Heart left ventricle (tissue), 16 donors: ENCODE measurements at regions not wholly inside any gene's neighbourhood (a gene's known extent, or its start where the extent isn't known, plus 50 kb on each side); places are given as distances from the start of the nearest gene placed in this dataset.

Experiments used
- ATAC-seq, 4 donors: fragments of 200-7000 bp; cut with Tn5 transposase; one replicate each; pipeline ENCODE4 v1.9.1; 2020 to 2022; ENCODE audit warnings: moderate library complexity in 4 of 4, mild to moderate bottlenecking in 3 of 4, moderate number of reproducible peaks in 1 of 4
- DNase-seq, 5 donors: peaks; one replicate each; pipeline ENCODE4 v3.0.0-alpha.2; 2020
- H3K27ac ChIP-seq, 12 donors: fragments of 200-600 bp; sonication (generic) in 4 of 12; one replicate each; pipeline versions ENCODE4 v1.5.0 to v1.8.0; 2016 to 2022; ENCODE audit warnings: mild to moderate bottlenecking in 2 of 12
- H3K27me3 ChIP-seq, 9 donors: fragments of 200-600 bp; sonication (generic) in 2 of 9; one replicate each; pipeline versions ENCODE4 v1.5.1 to v1.8.0; 2016 to 2022; ENCODE audit warnings: mild to moderate bottlenecking in 3 of 9
- H3K36me3 ChIP-seq, 9 donors: fragments of 200-600 bp; sonication (generic) in 2 of 9; one replicate each; pipeline versions ENCODE4 v1.5.0 to v1.8.0; 2018 to 2022; ENCODE audit warnings: mild to moderate bottlenecking in 2 of 9
- H3K4me1 ChIP-seq, 12 donors: fragments of 200-600 bp; sonication (generic) in 4 of 12; one replicate each; pipeline versions ENCODE4 v1.5.0 to v1.8.0; 2016 to 2022; ENCODE audit warnings: mild to moderate bottlenecking in 3 of 12
- H3K4me3 ChIP-seq, 12 donors: fragments of 200-600 bp; sonication (generic) in 4 of 12; one replicate each; pipeline versions ENCODE4 v1.5.0 to v1.8.0; 2017 to 2022; ENCODE audit warnings: mild to moderate bottlenecking in 9 of 12, moderate library complexity in 4 of 12
- H3K9me3 ChIP-seq, 12 donors: fragments of 200-600 bp; sonication (generic) in 4 of 12; one replicate each; pipeline versions ENCODE4 v1.5.0 to v1.8.0; 2016 to 2022; ENCODE audit warnings: mild to moderate bottlenecking in 1 of 12
- CTCF ChIP-seq, 12 donors: fragments of 200-600 bp; sonication (generic) in 4 of 12; IDR thresholded peaks; one replicate each; pipeline versions ENCODE4 v1.5.0 to v1.8.0; 2018 to 2022; ENCODE audit warnings: antibody characterized with exemption in 12 of 12, mild to moderate bottlenecking in 5 of 12
- POLR2A ChIP-seq, 2 donors: fragments of 450-650 bp; IDR thresholded peaks; one replicate each; pipeline ENCODE4 v1.6.1; 2017; ENCODE audit warnings: antibody characterized with exemption in 2 of 2, mild to moderate bottlenecking in 2 of 2, moderate library complexity in 2 of 2
- WGBS, 4 donors: extraction: QIAGEN DNeasy Blood & Tissue Kit in 2 of 4; methylation state at CpG; one replicate each; pipeline versions ENCODE4 v1.1.5 to v1.1.7; 2013 to 2018; 5-methylcytosine and 5-hydroxymethylcytosine counted together
- intact Hi-C, 10 donors: fragments of 100-400 bp; cut with DNase I; formaldehyde crosslinking; loops; one replicate each; pipeline versions ENCODE4 v1.11.1 to v1.14.2; 2022
- donor health status: ischemic (EF 13 %, LVEDD 7.1; RV severe dilation, severe dysfunction).
- donor health status: healthy with polysubstance abuse.
- donor health status: DM: no; HTN: yes; CAD: no.
- donor health status: DM: no; HTN: no; CAD: no.
- donor health status: ischemic (EF 25% LVEDD 6.9; RV normal size, moderate dysfunction).
- donor health status: ischemic (EF 25% LVEDD 5.7; RV mildly dilated, moderate dysfunction).
- donor health status: healthy.
- donor health status: DM: yes; HTN: yes; CAD: no.
- donor health status: ischemic (EF 35%, LVEDD 5.7; RV mildly dilated, moderate dysfunction).
- donor health status: nonischemic (EF 11% LVEDD 7.7; RV severe dilation, severe dysfunction).
- donor health status: DM: yes; HTN: yes; CAD: no.
- donor health status: PGD.
- donor health status: ischemic (EF 29% LVEDD 5.4; RV normal size, mild dysfunction).
- donor health status: nonischemic (EF 23%, LVEDD 6.1; RV moderate dilation, normal function).

DNA sequence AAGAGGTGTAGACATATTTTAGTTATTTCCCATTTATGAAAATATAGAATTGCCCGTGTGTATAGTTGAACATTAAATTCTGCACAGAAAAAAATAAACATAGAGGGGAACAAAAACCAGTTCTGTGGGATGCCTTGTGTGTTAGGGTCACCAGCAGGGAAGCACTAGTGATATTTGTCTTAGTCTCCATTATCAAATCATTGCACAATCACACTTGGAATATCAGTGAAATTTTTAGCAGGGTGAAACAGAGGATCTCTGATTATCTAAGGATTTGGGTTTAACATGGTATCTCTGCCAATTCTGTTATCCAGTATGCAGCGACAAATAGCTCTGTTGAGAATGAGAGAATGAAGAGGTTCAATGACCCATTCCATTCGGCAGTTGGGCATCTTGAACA is 496.0 kb upstream of the POM121L12 start:
- no peak for TF ChIP-seq POLR2A (IDR thresholded peaks at IDR 0.05)
- TF ChIP-seq CTCF (IDR thresholded peaks at IDR 0.05) = no peak
- ATAC-seq = no peak
- no peaks in the 10 kb centered on the region for H3K9me3 ChIP-seq
- 76 to 80% (median 78%) methylated on average over 3 of the region's 3 CpGs for WGBS, 4 donors
- no peak overlapping the region for H3K4me3 ChIP-seq
- intact Hi-C loops = no loop called here
- H3K27me3 ChIP-seq = no peaks in the 10 kb centered on the region
- no peak for DNase-seq
- no peaks in the 10 kb centered on the region for H3K4me1 ChIP-seq
- no peaks in the 10 kb centered on the region for H3K36me3 ChIP-seq
- no peak overlapping the region for H3K27ac ChIP-seq

DNA sequence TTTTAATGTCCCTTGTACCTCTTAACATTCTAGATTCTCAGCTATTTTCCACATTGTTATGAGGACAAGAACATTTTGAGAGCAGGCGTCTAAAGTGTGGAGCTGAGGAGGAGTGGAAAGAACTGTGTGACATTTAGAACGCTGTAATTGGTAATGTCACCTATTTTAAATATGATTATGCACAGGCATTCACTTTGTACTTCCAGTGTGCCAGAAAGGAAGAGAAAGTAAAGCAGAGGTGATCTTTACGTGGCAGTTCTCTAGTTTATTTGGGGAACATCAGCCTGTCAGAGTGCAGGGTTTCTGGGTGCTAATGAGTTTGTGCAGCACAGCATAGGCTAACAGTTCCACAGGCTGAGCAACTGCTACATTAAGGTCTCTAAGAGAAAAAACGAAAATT is 498.4 kb upstream of the POM121L12 start:
- Histone ChIP-seq H3K27me3 (no peaks in the 10 kb centered on the region), H3K36me3 (no peaks in the 10 kb centered on the region), H3K27ac (no peak overlapping the region), H3K4me3 (no peak overlapping the region), H3K4me1 (no peaks in the 10 kb centered on the region), H3K9me3 (peaks cover 0 to 15% (median 6%) of the 10 kb centered on the region in 12 donors)
- ATAC-seq (no peak), DNase-seq (no peak)
- WGBS, 4 donors = 53 to 58% (median 55%) methylated on average over 4 of the region's 4 CpGs
- intact Hi-C loops = no loop called here
- no peak for TF ChIP-seq POLR2A (IDR thresholded peaks at IDR 0.05)
- no peak for TF ChIP-seq CTCF (IDR thresholded peaks at IDR 0.05)

DNA sequence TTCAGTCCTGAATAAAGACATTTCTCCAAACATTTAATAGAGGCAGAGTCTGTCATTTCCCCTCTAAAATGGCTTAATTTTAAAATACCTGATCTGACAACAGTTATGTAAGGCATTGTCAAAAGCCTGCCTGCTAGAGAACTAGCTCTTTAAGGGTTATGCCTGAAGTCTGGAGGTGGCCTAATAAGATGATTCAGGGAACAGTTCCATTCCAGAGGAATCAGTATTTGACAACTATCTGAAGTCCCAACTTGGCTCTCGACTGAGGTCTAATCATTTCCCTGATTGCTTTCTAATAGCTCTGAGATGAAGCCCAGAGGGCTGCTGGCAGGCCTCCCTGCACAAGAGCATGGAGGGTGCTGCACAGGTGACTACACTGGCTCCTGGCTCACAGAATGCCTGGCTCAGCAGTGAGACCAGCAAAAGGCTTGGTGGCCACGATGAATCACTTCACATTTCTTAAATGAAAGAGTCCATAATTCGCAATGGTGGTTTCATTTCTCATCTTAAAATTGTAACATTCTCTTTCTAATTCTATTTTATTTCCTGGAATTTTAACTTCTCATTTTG is 509.6 kb upstream of the POM121L12 start:
- Histone ChIP-seq H3K9me3 (peaks cover 0 to 5% (median 0%) of the 10 kb centered on the region in 12 donors), H3K27ac (no peak overlapping the region), H3K4me3 (no peak overlapping the region), H3K4me1 (no peaks in the 10 kb centered on the region), H3K36me3 (no peaks in the 10 kb centered on the region), H3K27me3 (no peaks in the 10 kb centered on the region)
- WGBS, 4 donors = 74 to 81% (median 77%) methylated on average over 3 of the region's 3 CpGs
- DNase-seq (no peak), ATAC-seq (no peak)
- no peak for TF ChIP-seq CTCF (IDR thresholded peaks at IDR 0.05)
- no peak for TF ChIP-seq POLR2A (IDR thresholded peaks at IDR 0.05)
- intact Hi-C loops = no loop called here

- Histone ChIP-seq H3K4me3 (no peak overlapping the region), H3K27me3 (no peaks in the 10 kb centered on the region), H3K36me3 (no peaks in the 10 kb centered on the region), H3K4me1 (no peaks in the 10 kb centered on the region), H3K9me3 (peaks cover 0 to 24% (median 6%) of the 10 kb centered on the region in 12 donors), H3K27ac (no peak overlapping the region)
- no peak for TF ChIP-seq CTCF (IDR thresholded peaks at IDR 0.05)
- no peak for TF ChIP-seq POLR2A (IDR thresholded peaks at IDR 0.05)
- intact Hi-C loops = no loop called here
- ATAC-seq = no peak
- 92 to 100% (median 99%) methylated on average over 1 of the region's 1 CpG for WGBS, 4 donors
- DNase-seq = no peak
These were observed 516.6 kb upstream of the POM121L12 start for GRCh38 chr7:52518869-52519268.
